Nephron (organoid): ENCODE measurements at regions not wholly inside any gene's neighbourhood (a gene's known extent, or its start where the extent isn't known, plus 50 kb on each side); places are given as distances from the start of the nearest gene placed in this dataset.
"Not testable (repeated sequence)": the region's sequence is repeated elsewhere in the genome, so short reads cannot be mapped to it uniquely, and the experiment has no call there.

Experiments
- H3K27ac Mint-ChIP-seq, 3 experiments: 2 replicates each; pipeline ENCODE4 v1.8.0; 2020; ENCODE audit warnings: mixed read lengths in 3 of 3, mild to moderate bottlenecking in 2 of 3, moderate library complexity in 1 of 3
- H3K27me3 Mint-ChIP-seq: 2 replicates; pipeline ENCODE4 v1.8.0; 2021; ENCODE audit warnings: low read depth, mild to moderate bottlenecking, moderate library complexity, mixed read lengths
- H3K36me3 Mint-ChIP-seq: 2 replicates; pipeline ENCODE4 v1.8.0; 2020; ENCODE audit warnings: low read depth, mixed read lengths
- H3K4me1 Mint-ChIP-seq: 2 replicates; pipeline ENCODE4 v1.8.0; 2020; ENCODE audit warnings: mixed read lengths
- H3K4me3 Mint-ChIP-seq, 3 experiments: 2 replicates each; pipeline ENCODE4 v1.8.0; 2020; ENCODE audit warnings: mild to moderate bottlenecking in 3 of 3, mixed read lengths in 3 of 3, moderate library complexity in 2 of 3
- H3K9me3 Mint-ChIP-seq: 2 replicates; pipeline ENCODE4 v1.8.0; 2020; ENCODE audit warnings: mixed read lengths
- TF ChIP-seq, protein P1 (sequence below), 3 experiments: fragments of 200-600 bp; sonication (generic); IDR thresholded peaks; one replicate each; pipeline ENCODE4 v1.5.0; 2021; ENCODE audit warnings: antibody characterized with exemption in 3 of 3; ENCODE audit not compliant: unreplicated experiment in 3 of 3

GRCh38 chr1:3992746-3993145 lies 92.7 kb upstream of the C1orf174 start:
- Mint-ChIP-seq H3K9me3 (peaks cover 7% of the 10 kb centered on the region), H3K4me1 (no peaks in the 10 kb centered on the region), H3K4me3 (no peak overlapping the region), H3K27ac (no peak overlapping the region), H3K27me3 (peaks cover 21% of the 10 kb centered on the region), H3K36me3 (no peaks in the 10 kb centered on the region)
- TF ChIP-seq, protein P1, sequence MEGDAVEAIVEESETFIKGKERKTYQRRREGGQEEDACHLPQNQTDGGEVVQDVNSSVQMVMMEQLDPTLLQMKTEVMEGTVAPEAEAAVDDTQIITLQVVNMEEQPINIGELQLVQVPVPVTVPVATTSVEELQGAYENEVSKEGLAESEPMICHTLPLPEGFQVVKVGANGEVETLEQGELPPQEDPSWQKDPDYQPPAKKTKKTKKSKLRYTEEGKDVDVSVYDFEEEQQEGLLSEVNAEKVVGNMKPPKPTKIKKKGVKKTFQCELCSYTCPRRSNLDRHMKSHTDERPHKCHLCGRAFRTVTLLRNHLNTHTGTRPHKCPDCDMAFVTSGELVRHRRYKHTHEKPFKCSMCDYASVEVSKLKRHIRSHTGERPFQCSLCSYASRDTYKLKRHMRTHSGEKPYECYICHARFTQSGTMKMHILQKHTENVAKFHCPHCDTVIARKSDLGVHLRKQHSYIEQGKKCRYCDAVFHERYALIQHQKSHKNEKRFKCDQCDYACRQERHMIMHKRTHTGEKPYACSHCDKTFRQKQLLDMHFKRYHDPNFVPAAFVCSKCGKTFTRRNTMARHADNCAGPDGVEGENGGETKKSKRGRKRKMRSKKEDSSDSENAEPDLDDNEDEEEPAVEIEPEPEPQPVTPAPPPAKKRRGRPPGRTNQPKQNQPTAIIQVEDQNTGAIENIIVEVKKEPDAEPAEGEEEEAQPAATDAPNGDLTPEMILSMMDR (IDR thresholded peaks at IDR 0.05; ENCODE audit: unreplicated experiment in 3 of 3) = no peak

DNA sequence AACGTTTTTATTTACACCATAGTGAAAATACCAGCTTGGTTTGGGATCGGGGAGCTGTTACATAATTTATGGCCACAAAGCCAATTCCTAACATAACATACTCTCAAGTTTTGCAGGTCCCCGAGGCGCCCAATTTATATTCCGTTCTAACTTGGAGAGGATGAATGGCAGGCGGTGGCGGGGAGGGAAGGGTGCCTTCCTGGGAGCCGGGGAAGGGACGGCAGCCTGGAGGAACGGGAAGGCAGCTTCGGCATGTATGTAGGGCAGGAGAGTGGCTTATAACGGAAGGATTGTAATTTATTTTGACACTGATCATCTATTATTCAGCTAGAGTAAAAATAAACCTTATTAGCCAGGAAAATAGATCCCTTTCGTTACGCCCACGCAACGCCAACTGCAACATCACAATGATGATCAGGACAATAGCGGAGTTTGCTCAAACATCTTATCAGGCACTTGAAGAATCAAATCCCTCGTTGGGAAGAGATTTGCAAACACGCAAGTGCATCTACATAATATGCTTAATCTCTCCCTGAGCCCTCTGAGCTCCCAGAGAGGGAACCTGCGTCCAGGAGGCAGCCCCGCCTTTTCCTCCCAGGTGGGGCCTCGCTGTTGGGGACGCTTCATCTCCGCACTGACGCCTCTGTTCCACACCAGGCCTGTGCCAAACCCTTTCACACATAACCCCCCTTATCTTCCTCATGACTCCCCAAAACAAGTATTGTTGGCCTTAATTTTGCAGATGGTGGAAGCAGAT lies 93.7 kb upstream of the C1orf174 start:
- TF ChIP-seq, protein P1 (IDR thresholded peaks at IDR 0.05; ENCODE audit: unreplicated experiment in 3 of 3) = no peak
- Mint-ChIP-seq H3K27ac (no peak overlapping the region), H3K27me3 (peaks cover 24% of the 10 kb centered on the region), H3K4me1 (no peaks in the 10 kb centered on the region), H3K9me3 (peaks cover 7% of the 10 kb centered on the region), H3K4me3 (no peak overlapping the region), H3K36me3 (no peaks in the 10 kb centered on the region)

- peaks cover 20% of the 10 kb centered on the region for H3K27me3 Mint-ChIP-seq
- H3K36me3 Mint-ChIP-seq = no peaks in the 10 kb centered on the region
- TF ChIP-seq, protein P1 (IDR thresholded peaks at IDR 0.05; ENCODE audit: unreplicated experiment in 3 of 3) = no peak
- peaks cover 2% of the 10 kb centered on the region for H3K9me3 Mint-ChIP-seq
- H3K4me3 Mint-ChIP-seq = no peak overlapping the region
- no peak overlapping the region for H3K27ac Mint-ChIP-seq
- H3K4me1 Mint-ChIP-seq = no peaks in the 10 kb centered on the region
These were observed 95.2 kb upstream of the C1orf174 start for GRCh38 chr1:3995141-3995780.

- no peak overlapping the region for H3K27ac Mint-ChIP-seq
- peaks cover 21% of the 10 kb centered on the region for H3K27me3 Mint-ChIP-seq
- peaks cover 1% of the 10 kb centered on the region for H3K9me3 Mint-ChIP-seq
- H3K4me3 Mint-ChIP-seq = no peak overlapping the region
- TF ChIP-seq, protein P1 (IDR thresholded peaks at IDR 0.05; ENCODE audit: unreplicated experiment in 3 of 3) = no peak
- no peaks in the 10 kb centered on the region for H3K36me3 Mint-ChIP-seq
- H3K4me1 Mint-ChIP-seq = no peaks in the 10 kb centered on the region
These were observed 97.0 kb upstream of the C1orf174 start for GRCh38 chr1:3996846-3997705.

DNA sequence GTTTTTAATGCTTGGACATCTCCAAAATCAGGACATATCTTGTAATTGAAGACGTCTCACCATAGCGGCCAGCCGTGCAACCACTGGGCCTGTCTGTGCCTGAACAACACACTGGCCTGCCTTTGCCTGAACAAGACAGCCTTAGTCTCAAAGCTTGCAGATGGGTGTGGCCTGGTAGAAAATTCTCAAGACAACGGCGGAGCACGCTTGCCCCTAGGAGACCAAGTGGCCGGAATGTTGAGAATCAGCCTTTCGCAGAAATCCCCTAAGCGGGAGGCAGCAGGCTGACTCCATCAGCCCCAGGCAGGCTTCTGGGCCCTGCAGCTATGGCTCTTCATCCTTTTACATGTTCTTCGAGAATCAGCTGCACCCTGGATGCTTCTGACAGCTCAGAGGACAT lies 98.0 kb upstream of the C1orf174 start:
- TF ChIP-seq, protein P1 (IDR thresholded peaks at IDR 0.05; ENCODE audit: unreplicated experiment in 3 of 3) = no peak
- Mint-ChIP-seq H3K9me3 (no peaks in the 10 kb centered on the region), H3K27me3 (peaks cover 23% of the 10 kb centered on the region), H3K4me3 (no peak overlapping the region), H3K36me3 (no peaks in the 10 kb centered on the region), H3K4me1 (no peaks in the 10 kb centered on the region), H3K27ac (no peak overlapping the region)

GRCh38 chr1:3999514-3999913 lies 99.4 kb upstream of the C1orf174 start:
- H3K4me3 Mint-ChIP-seq, H3K27ac Mint-ChIP-seq, H3K4me1 Mint-ChIP-seq, H3K9me3 Mint-ChIP-seq, H3K36me3 Mint-ChIP-seq: not testable (repeated sequence)
- peaks cover 25% of the 10 kb centered on the region for H3K27me3 Mint-ChIP-seq
